Neural crest cell (in vitro differentiated cells): ENCODE measurements at regions not wholly inside any gene's neighbourhood (a gene's known extent, or its start where the extent isn't known, plus 50 kb on each side); places are given as distances from the start of the nearest gene placed in this dataset.

Experiments
- DNase-seq: peaks from one replicate; pipeline ENCODE4 v3.0.0; 2021; ENCODE audit warnings: low read depth, mixed read lengths, low spot score
- H3K27ac Mint-ChIP-seq: one replicate; pipeline ENCODE4 v1.8.0; 2021; ENCODE audit warnings: mild to moderate bottlenecking, mixed read lengths; ENCODE audit not compliant: unreplicated experiment
- H3K27me3 Mint-ChIP-seq: 2 replicates; pipeline ENCODE4 v1.8.0; 2021; ENCODE audit warnings: low read depth, mild to moderate bottlenecking, mixed read lengths
- H3K36me3 Mint-ChIP-seq: 2 replicates; pipeline ENCODE4 v1.8.0; 2021; ENCODE audit warnings: low read depth, mild to moderate bottlenecking, mixed read lengths
- H3K4me1 Mint-ChIP-seq: 2 replicates; pipeline ENCODE4 v1.8.0; 2021; ENCODE audit warnings: mixed read lengths
- H3K4me3 Mint-ChIP-seq: one replicate; pipeline ENCODE4 v1.8.0; 2021; ENCODE audit warnings: mild to moderate bottlenecking, mixed read lengths
- H3K9me3 Mint-ChIP-seq: 2 replicates; pipeline ENCODE4 v1.8.0; 2021; ENCODE audit warnings: mixed read lengths
- CTCF ChIP-seq: fragments of 200-600 bp; sonication (generic); conservative IDR thresholded peaks from 2 replicates; pipeline ENCODE4 v1.5.0; 2021; ENCODE audit warnings: antibody characterized with exemption, mild to moderate bottlenecking

- no peak for DNase-seq
- TF ChIP-seq CTCF = no peak
- H3K4me3 Mint-ChIP-seq = no peak overlapping the region
- no peaks in the 10 kb centered on the region for H3K4me1 Mint-ChIP-seq
- no peak overlapping the region for H3K27ac Mint-ChIP-seq
- H3K36me3 Mint-ChIP-seq = no peaks in the 10 kb centered on the region
- H3K27me3 Mint-ChIP-seq = no peaks in the 10 kb centered on the region
- peaks cover 3% of the 10 kb centered on the region for H3K9me3 Mint-ChIP-seq
These were observed 211.0 kb downstream of the NEBL start for GRCh38 chr10:20686015-20686635.

GRCh38 chr10:20685462-20685861 lies 211.6 kb downstream of the NEBL start:
- H3K27me3 Mint-ChIP-seq = no peaks in the 10 kb centered on the region
- peaks cover 3% of the 10 kb centered on the region for H3K9me3 Mint-ChIP-seq
- TF ChIP-seq CTCF = no peak
- no peak overlapping the region for H3K27ac Mint-ChIP-seq
- no peak for DNase-seq
- H3K4me1 Mint-ChIP-seq = no peaks in the 10 kb centered on the region
- no peaks in the 10 kb centered on the region for H3K36me3 Mint-ChIP-seq
- H3K4me3 Mint-ChIP-seq = no peak overlapping the region

- DNase-seq = no peak
- no peaks in the 10 kb centered on the region for H3K27me3 Mint-ChIP-seq
- no peak overlapping the region for H3K27ac Mint-ChIP-seq
- peaks cover 5% of the 10 kb centered on the region for H3K9me3 Mint-ChIP-seq
- no peaks in the 10 kb centered on the region for H3K36me3 Mint-ChIP-seq
- H3K4me3 Mint-ChIP-seq = no peak overlapping the region
- H3K4me1 Mint-ChIP-seq = no peaks in the 10 kb centered on the region
- no peak for TF ChIP-seq CTCF
These were observed 213.8 kb downstream of the NEBL start for GRCh38 chr10:20683345-20683744.

- Mint-ChIP-seq H3K27me3 (no peaks in the 10 kb centered on the region), H3K4me3 (no peak overlapping the region), H3K36me3 (no peaks in the 10 kb centered on the region), H3K27ac (no peak overlapping the region), H3K9me3 (peaks cover 5% of the 10 kb centered on the region), H3K4me1 (no peaks in the 10 kb centered on the region)
- no peak for TF ChIP-seq CTCF
- no peak for DNase-seq
These were observed 214.3 kb downstream of the NEBL start for GRCh38 chr10:20682782-20683181.

- H3K27me3 Mint-ChIP-seq = no peaks in the 10 kb centered on the region
- H3K9me3 Mint-ChIP-seq = peaks cover 2% of the 10 kb centered on the region
- no peak for TF ChIP-seq CTCF
- H3K4me3 Mint-ChIP-seq = no peak overlapping the region
- peaks cover 6% of the 10 kb centered on the region for H3K4me1 Mint-ChIP-seq
- H3K27ac Mint-ChIP-seq = peak overlapping the region; percentile 54
- no peaks in the 10 kb centered on the region for H3K36me3 Mint-ChIP-seq
- DNase-seq = no peak
These were observed 219.8 kb downstream of the NEBL start for GRCh38 chr10:20677340-20677739.
